H1 (cell line): ENCODE measurements at regions not wholly inside any gene's neighbourhood (a gene's known extent, or its start where the extent isn't known, plus 50 kb on each side); places are given as distances from the start of the nearest gene placed in this dataset.

Experiments
- CTCF ChIA-PET: fragments of 300-600 bp; sonication (Branson Sonifier 250); formaldehyde crosslinking; loops from one replicate; lab custom pipeline; 2021; ENCODE audit not compliant: partially characterized antibody; lab: Charles Lee
- POLR2A ChIA-PET: fragments of 300-600 bp; sonication (Branson Sonifier 250); formaldehyde crosslinking; loops from one replicate; lab custom pipeline; 2021; ENCODE audit warnings: inconsistent platforms; ENCODE audit not compliant: partially characterized antibody; lab: Charles Lee
- DNase-seq, 2 experiments: peaks; one replicate each; pipeline versions ENCODE4 v3.0.0 to v3.0.0-alpha.2; 2010 to 2022; ENCODE audit warnings: low spot score in 2 of 2, low read depth in 1 of 2, mixed read lengths in 1 of 2
- FAIRE-seq: peaks from 2 replicates; lab custom pipeline; 2011; peaks lifted over from hg19 to GRCh38; lab: Jason Lieb, UNC
- H2AFZ ChIP-seq: 2 replicates; pipeline ENCODE4 v1.8.1; 2012; ENCODE audit warnings: low read length, inconsistent platforms
- H2AK5ac ChIP-seq: 2 replicates; pipeline ENCODE4 v1.6.1; 2013; ENCODE audit warnings: low read depth, low read length
- H2BK120ac ChIP-seq: replicated peaks from 2 replicates; pipeline ENCODE3; 2013; ENCODE audit warnings: low read depth, low read length, inconsistent platforms
- H2BK12ac ChIP-seq: 2 replicates; pipeline ENCODE4 v1.6.1; 2013; ENCODE audit warnings: low read depth, low read length
- H2BK15ac ChIP-seq: 2 replicates; pipeline ENCODE4 v1.6.1; 2013; ENCODE audit warnings: low read length
- H2BK20ac ChIP-seq: 2 replicates; pipeline ENCODE4 v1.6.1; 2013; ENCODE audit warnings: low read length
- H2BK5ac ChIP-seq: 2 replicates; pipeline ENCODE4 v1.6.1; 2013; ENCODE audit warnings: low read depth, low read length
- H3K14ac ChIP-seq: 2 replicates; pipeline ENCODE4 v1.6.1; 2013; ENCODE audit warnings: inconsistent platforms; ENCODE audit not compliant: insufficient read length
- H3K18ac ChIP-seq: 2 replicates; pipeline ENCODE4 v1.6.1; 2013; ENCODE audit warnings: low read length; ENCODE audit errors: extremely low read depth
- H3K23ac ChIP-seq: 2 replicates; pipeline ENCODE4 v1.6.1; 2013; ENCODE audit warnings: inconsistent platforms; ENCODE audit not compliant: insufficient read length
- H3K23me2 ChIP-seq: 2 replicates; pipeline ENCODE4 v1.6.1; 2013; ENCODE audit warnings: low read depth, low read length
- H3K27ac ChIP-seq: 2 replicates; pipeline ENCODE4 v1.6.1; 2011; ENCODE audit warnings: low read depth, low read length, inconsistent platforms
- H3K27me3 ChIP-seq, 4 experiments: replicated peaks in 1 of 4; 1 replicate in 1 of 4; 2 replicates in 3 of 4; pipeline versions ENCODE4 v1.6.1 to v1.8.1; 2011 to 2013; ENCODE audit warnings: low read length in 3 of 4, mild to moderate bottlenecking in 3 of 4, inconsistent platforms in 2 of 4, mixed read lengths in 2 of 4, moderate library complexity in 1 of 4; ENCODE audit not compliant: control insufficient read depth in 3 of 4, insufficient read depth in 3 of 4; ENCODE audit errors: extremely low read depth in 1 of 4
- H3K36me3 ChIP-seq, 4 experiments: 2 replicates each; pipeline versions ENCODE4 v1.6.1 to v1.8.1; 2011 to 2013; ENCODE audit warnings: mild to moderate bottlenecking in 4 of 4, low read length in 3 of 4, moderate library complexity in 2 of 4, control low read depth in 1 of 4, inconsistent platforms in 1 of 4; ENCODE audit not compliant: insufficient read depth in 4 of 4, control insufficient read depth in 2 of 4
- H3K4ac ChIP-seq: replicated peaks from 2 replicates; pipeline ENCODE3; 2013; ENCODE audit warnings: low read length, low read depth, mixed read lengths, inconsistent platforms; ENCODE audit not compliant: insufficient read length
- H3K4me1 ChIP-seq, 4 experiments: replicated peaks in 1 of 4; 1 replicate in 1 of 4; 2 replicates in 3 of 4; pipeline versions ENCODE4 v1.6.1 to v1.8.1; 2011 to 2013; ENCODE audit warnings: low read length in 3 of 4, inconsistent platforms in 2 of 4, mixed read lengths in 1 of 4; ENCODE audit not compliant: insufficient read depth in 4 of 4, control insufficient read depth in 3 of 4
- H3K4me2 ChIP-seq, 2 experiments: 2 replicates each; pipeline versions ENCODE4 v1.6.1 to v1.8.1; 2011 to 2013; ENCODE audit warnings: low read depth in 2 of 2, low read length in 2 of 2, control low read depth in 1 of 2, inconsistent platforms in 1 of 2, mild to moderate bottlenecking in 1 of 2; ENCODE audit not compliant: insufficient read depth in 1 of 2
- H3K4me3 ChIP-seq, 4 experiments: fragments of 200-600, 300-600 bp in 1 of 4; sonication (generic), shearing (Covaris generic), sonication (Bioruptor Twin) in 1 of 4; 2 replicates each; pipeline versions ENCODE4 v1.5.1 to v1.8.1; 2011 to 2016; ENCODE audit warnings: low read length in 4 of 4, low read depth in 3 of 4, control low read depth in 2 of 4, inconsistent platforms in 2 of 4, mild to moderate bottlenecking in 2 of 4, mixed read lengths in 1 of 4, moderate library complexity in 1 of 4; ENCODE audit not compliant: insufficient read depth in 2 of 4; ENCODE audit errors: extremely low read depth in 1 of 4
- H3K56ac ChIP-seq: replicated peaks from 2 replicates; pipeline ENCODE3; 2013; ENCODE audit warnings: low read depth, mild to moderate bottlenecking, mixed read lengths, low read length, inconsistent platforms; ENCODE audit not compliant: insufficient read length
- H3K79me1 ChIP-seq: 2 replicates; pipeline ENCODE4 v1.6.1; 2013; ENCODE audit warnings: low read depth, low read length, control low read depth
- H3K79me2 ChIP-seq, 2 experiments: 2 replicates each; pipeline versions ENCODE4 v1.6.1 to v1.8.1; 2012 to 2013; ENCODE audit warnings: low read length in 2 of 2, mild to moderate bottlenecking in 2 of 2, inconsistent platforms in 1 of 2; ENCODE audit not compliant: insufficient read depth in 2 of 2, control insufficient read depth in 1 of 2
- H3K9ac ChIP-seq, 4 experiments: replicated peaks in 1 of 4; 1 replicate in 1 of 4; 2 replicates in 3 of 4; pipeline versions ENCODE4 v1.6.1 to v1.8.1; 2011 to 2013; ENCODE audit warnings: low read depth in 3 of 4, low read length in 3 of 4, control low read depth in 2 of 4, mild to moderate bottlenecking in 2 of 4, moderate library complexity in 2 of 4, inconsistent platforms in 1 of 4; ENCODE audit errors: extremely low read depth in 1 of 4
- H3K9me3 ChIP-seq, 2 experiments: 2 replicates each; pipeline versions ENCODE4 v1.6.1 to v1.8.1; 2012 to 2013; ENCODE audit warnings: mild to moderate bottlenecking in 2 of 2, moderate library complexity in 2 of 2, control low read depth in 1 of 2, inconsistent platforms in 1 of 2, low read depth in 1 of 2, low read length in 1 of 2, mixed read lengths in 1 of 2; ENCODE audit not compliant: insufficient read depth in 2 of 2
- H4K20me1 ChIP-seq, 2 experiments: replicated peaks in 1 of 2; 2 replicates each; pipeline versions ENCODE3 to v1.8.1; 2011 to 2013; ENCODE audit warnings: inconsistent platforms in 2 of 2, low read length in 2 of 2, mild to moderate bottlenecking in 1 of 2; ENCODE audit not compliant: insufficient read depth in 2 of 2, control insufficient read depth in 1 of 2
- H4K5ac ChIP-seq: 2 replicates; pipeline ENCODE4 v1.6.1; 2013; ENCODE audit warnings: low read length, low read depth, mixed read lengths, inconsistent platforms; ENCODE audit not compliant: insufficient read length
- H4K8ac ChIP-seq: 2 replicates; pipeline ENCODE4 v1.8.0; 2013; ENCODE audit warnings: mild to moderate bottlenecking, moderate library complexity, low read length, inconsistent platforms; ENCODE audit not compliant: insufficient read depth; ENCODE audit errors: extremely low read depth
- H4K91ac ChIP-seq: replicated peaks from 2 replicates; pipeline ENCODE3; 2013; ENCODE audit warnings: low read length, mixed read lengths, inconsistent platforms; ENCODE audit not compliant: insufficient read length
- BCL11A ChIP-seq, 2 experiments: IDR thresholded peaks; one replicate each; pipeline ENCODE4 v1.6.1; 2011; ENCODE audit warnings: low read depth in 2 of 2, low read length in 2 of 2, mild to moderate bottlenecking in 2 of 2
- BRCA1 ChIP-seq: IDR thresholded peaks from 2 replicates; pipeline ENCODE4 v1.6.1; 2012; ENCODE audit warnings: low read depth, low read length, improper control_type of control experiment
- CBX5 ChIP-seq: fragments of 300-800, 300-1000 bp; sonication (generic); IDR thresholded peaks from 2 replicates; pipeline ENCODE4 v1.7.1; 2016; ENCODE audit warnings: antibody characterized with exemption, low read length, low read depth
- CEBPB ChIP-seq: IDR thresholded peaks from 2 replicates; pipeline ENCODE4 v1.6.1; 2012; ENCODE audit warnings: low read depth, low read length
- EGR1 ChIP-seq: IDR thresholded peaks from 2 replicates; pipeline ENCODE4 v1.6.1; 2011; ENCODE audit warnings: low read depth, low read length, borderline replicate concordance
- JUN ChIP-seq: IDR thresholded peaks from 2 replicates; pipeline ENCODE4 v1.6.1; 2011; ENCODE audit warnings: low read depth, mild to moderate bottlenecking, improper control_type of control experiment, low read length
- MAFK ChIP-seq: IDR thresholded peaks from 2 replicates; pipeline ENCODE4 v1.6.1; 2012; ENCODE audit warnings: low read depth, mild to moderate bottlenecking, improper control_type of control experiment, low read length
- SIN3A ChIP-seq, 2 experiments: IDR thresholded peaks in 1 of 2; conservative IDR thresholded peaks in 1 of 2; 2 replicates each; pipeline ENCODE4 v1.6.1; 2011 to 2012; ENCODE audit warnings: low read length in 2 of 2, improper control_type of control experiment in 1 of 2, low read depth in 1 of 2, mild to moderate bottlenecking in 1 of 2
- SIRT6 ChIP-seq: IDR thresholded peaks from one replicate; pipeline ENCODE4 v1.7.1; 2012; ENCODE audit warnings: low read length, inconsistent platforms
- SUZ12 ChIP-seq: fragments of 200-600 bp; sonication (generic); IDR thresholded peaks from 2 replicates; pipeline ENCODE4 v1.6.1; 2012; ENCODE audit warnings: mild to moderate bottlenecking, inconsistent platforms, low read length, moderate library complexity, mixed read lengths
- TBP ChIP-seq: IDR thresholded peaks from 2 replicates; pipeline ENCODE4 v1.6.1; 2011; ENCODE audit warnings: low read depth, low read length, improper control_type of control experiment
- ZNF274 ChIP-seq: IDR thresholded peaks from 2 replicates; pipeline ENCODE4 v1.7.0; 2012; ENCODE audit warnings: low read length, borderline replicate concordance; ENCODE audit errors: extremely low read depth
- WGBS, 2 experiments: shearing (Covaris generic) in 1 of 2; methylation state at CpG; one replicate each; pipeline versions ENCODE4 v1.1.6 to v1.1.7; 2013 to 2015; ENCODE audit warnings: low lambda C conversion rate in 2 of 2, mixed read lengths in 2 of 2, inconsistent platforms in 1 of 2, low coverage in 1 of 2, missing lambda C conversion rate in 1 of 2; ENCODE audit not compliant: insufficient replicate concordance in 2 of 2, insufficient coverage in 1 of 2, insufficient read length in 1 of 2; ENCODE audit errors: extremely low coverage in 1 of 2, missing lambda C conversion rate in 1 of 2; 5-methylcytosine and 5-hydroxymethylcytosine counted together

DNA sequence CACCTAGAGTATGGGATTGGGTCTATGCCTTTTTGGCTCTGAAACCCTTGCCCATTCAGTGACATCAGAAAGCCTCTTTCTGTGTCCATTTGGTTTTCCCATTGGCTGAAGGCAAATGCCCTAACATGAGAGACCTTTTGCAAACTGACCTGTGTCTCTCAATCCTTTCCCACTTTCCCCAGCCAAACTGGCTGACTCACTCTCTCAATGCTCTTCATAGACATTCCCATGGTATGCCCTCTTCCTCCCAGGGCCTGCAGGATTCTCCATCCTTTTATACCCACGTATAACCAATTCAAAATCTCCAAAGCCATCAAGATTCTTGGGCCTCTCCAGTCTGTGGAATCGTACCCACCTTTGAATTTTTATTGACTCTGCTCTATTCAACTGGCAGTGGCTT lies 563.3 kb downstream of the GATA3 start:
- Histone ChIP-seq H3K14ac (no peak overlapping the region), H2BK120ac (no peak overlapping the region), H2BK20ac (no peak overlapping the region), H3K27me3 (no peaks in the 10 kb centered on the region), H3K18ac (no peak overlapping the region), H2AFZ (no peak overlapping the region), H3K79me2 (no peaks in the 10 kb centered on the region), H2BK15ac (no peak overlapping the region), H3K79me1 (no peaks in the 10 kb centered on the region), H3K56ac (no peak overlapping the region), H4K8ac (no peak overlapping the region), H2AK5ac (no peak overlapping the region), H4K20me1 (no peaks in the 10 kb centered on the region), H3K4me2 (no peak overlapping the region), H3K9ac (no peak overlapping the region), H4K91ac (no peak overlapping the region), H3K4ac (no peak overlapping the region), H3K4me3 (no peak overlapping the region), H3K36me3 (no peaks in the 10 kb centered on the region), H3K23ac (no peak overlapping the region), H3K23me2 (no peaks in the 10 kb centered on the region), H3K9me3 (no peaks in the 10 kb centered on the region), H4K5ac (no peak overlapping the region), H3K4me1 (no peaks in the 10 kb centered on the region), H2BK12ac (no peak overlapping the region), H3K27ac (no peak overlapping the region), H2BK5ac (no peak overlapping the region)
- WGBS, 2 experiments, result 96% methylated on average over 2 of the region's 2 CpGs; no CpG with 5 or more reads in 1 of the 2 experiments
- FAIRE-seq (no peak), DNase-seq (no peak)
- ChIA-PET CTCF (no interaction called here), POLR2A (no interaction called here)
- TF ChIP-seq SIN3A (conservative IDR thresholded peaks at IDR 0.05 in 1 of 2, IDR thresholded peaks at IDR 0.05 in 1 of 2; ENCODE audit: low read depth in 1 of 2, low read length in 2 of 2), result no peak
- no peak for TF ChIP-seq TBP
- no peak for TF ChIP-seq CEBPB
- no peak for TF ChIP-seq MAFK
- no peak for TF ChIP-seq SIRT6
- TF ChIP-seq ZNF274, result no peak
- TF ChIP-seq BCL11A (IDR thresholded peaks at IDR 0.05; ENCODE audit: low read depth in 2 of 2, low read length in 2 of 2), result no peak
- TF ChIP-seq EGR1, result no peak
- no peak for TF ChIP-seq JUN
- TF ChIP-seq BRCA1, result no peak
- no peak for TF ChIP-seq SUZ12
- no peak for TF ChIP-seq CBX5
